LHCN-M2 (cell line): ENCODE measurements at regions not wholly inside any gene's neighbourhood (a gene's known extent, or its start where the extent isn't known, plus 50 kb on each side); places are given as distances from the start of the nearest gene placed in this dataset.

Source experiments
- DNase-seq: peaks from one replicate; pipeline ENCODE4 v3.0.0-alpha.2; 2012; ENCODE audit warnings: low read depth

DNA sequence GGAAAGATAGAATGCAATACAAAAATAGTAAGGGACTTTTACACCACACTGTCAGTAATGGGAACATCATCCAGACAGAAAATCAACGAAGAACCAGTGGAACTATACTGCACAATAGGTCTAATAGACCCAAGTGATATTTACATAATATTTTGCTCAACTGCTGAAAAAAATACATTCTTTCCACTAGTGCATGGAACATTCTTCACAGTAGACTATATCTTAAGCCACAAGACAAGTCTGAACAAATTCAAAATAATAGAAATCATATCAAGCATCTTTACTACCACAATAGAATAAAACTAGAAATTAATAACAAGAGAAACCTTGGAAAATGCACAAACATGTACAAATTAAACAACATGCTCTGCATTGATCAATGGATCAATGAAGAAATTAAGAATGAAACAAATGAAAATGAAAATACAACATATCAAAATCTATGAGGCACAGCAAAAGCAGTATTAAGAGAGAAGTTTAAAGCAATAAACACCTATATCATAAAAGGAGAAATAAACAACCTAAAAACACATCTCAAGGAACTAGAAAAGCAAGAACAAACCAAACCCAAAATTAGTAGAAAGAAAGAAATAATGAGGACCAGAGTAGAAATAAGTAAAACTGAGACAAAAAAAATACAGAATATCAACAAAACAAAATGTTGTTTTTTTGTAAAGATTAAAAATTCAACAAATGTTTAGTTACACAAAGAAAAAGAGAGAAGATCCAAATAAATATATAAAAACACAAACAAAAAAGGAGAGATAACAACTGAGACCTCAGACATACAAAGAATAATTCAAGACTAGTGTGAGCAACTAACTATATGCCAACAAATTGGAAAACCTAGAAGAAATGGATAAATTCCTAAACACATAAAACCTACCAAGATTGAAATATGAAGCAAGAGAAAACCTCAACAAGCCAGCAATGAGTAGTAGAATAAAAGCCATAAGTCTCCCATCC lies 51.5 kb upstream of the ANTXR2 start:
- DNase-seq: no peak
